WTC11 (cell line): ENCODE measurements at regions not wholly inside any gene's neighbourhood (a gene's known extent, or its start where the extent isn't known, plus 50 kb on each side); places are given as distances from the start of the nearest gene placed in this dataset.

Experiments used
- ATAC-seq: fragments of 200-7000 bp; cut with Tn5 transposase; 2 replicates; pipeline ENCODE4 v1.10.0; 2021; ENCODE audit warnings: mild to moderate bottlenecking, moderate library complexity
- CTCF ChIA-PET: fragments of 300-600 bp; sonication (Branson Sonifier 250); formaldehyde crosslinking; loops from one replicate; lab custom pipeline; 2021; ENCODE audit warnings: antibody characterized with exemption; lab: Charles Lee
- POLR2A ChIA-PET: fragments of 350-600 bp; sonication (Branson Sonifier 250); formaldehyde crosslinking; loops from one replicate; lab custom pipeline; 2021; ENCODE audit warnings: antibody characterized with exemption; lab: Charles Lee
- DNase-seq: peaks from one replicate; pipeline ENCODE4 v3.0.0; 2021; ENCODE audit warnings: low spot score
- H3K27ac Mint-ChIP-seq: 2 replicates; pipeline ENCODE4 v1.8.0; 2021; ENCODE audit warnings: mixed read lengths
- H3K27me3 Mint-ChIP-seq: 2 replicates; pipeline ENCODE4 v1.8.0; 2021; ENCODE audit warnings: low read depth, mild to moderate bottlenecking, moderate library complexity, mixed read lengths
- H3K36me3 Mint-ChIP-seq: 2 replicates; pipeline ENCODE4 v1.8.0; 2021; ENCODE audit warnings: mixed read lengths
- H3K4me1 Mint-ChIP-seq: 2 replicates; pipeline ENCODE4 v1.8.0; 2022; ENCODE audit warnings: mixed read lengths
- H3K4me3 Mint-ChIP-seq: 2 replicates; pipeline ENCODE4 v1.8.0; 2021; ENCODE audit warnings: mild to moderate bottlenecking, moderate library complexity, mixed read lengths
- H3K9me3 Mint-ChIP-seq: 2 replicates; pipeline ENCODE4 v1.8.0; 2021; ENCODE audit warnings: mixed read lengths
- ATF2 ChIP-seq: sonication (generic); formaldehyde crosslinking; IDR thresholded peaks from 2 replicates; pipeline ENCODE4 v1.8.1; 2022; ENCODE audit warnings: low read depth, missing genetic modification reagents, borderline replicate concordance
- CREB1 ChIP-seq: sonication (generic); formaldehyde crosslinking; IDR thresholded peaks from 2 replicates; pipeline ENCODE4 v1.8.0; 2023; ENCODE audit warnings: mild to moderate bottlenecking, missing genetic modification reagents
- CREM ChIP-seq: sonication (generic); formaldehyde crosslinking; IDR thresholded peaks from 2 replicates; pipeline ENCODE4 v1.8.1; 2022; ENCODE audit warnings: mild to moderate bottlenecking, missing genetic modification reagents, moderate library complexity
- ETV6 ChIP-seq: sonication (generic); formaldehyde crosslinking; IDR thresholded peaks from 2 replicates; pipeline ENCODE4 v1.8.1; 2022; ENCODE audit warnings: mild to moderate bottlenecking, missing genetic modification reagents
- NFE2L1 ChIP-seq: sonication (generic); formaldehyde crosslinking; IDR thresholded peaks from 2 replicates; pipeline ENCODE4 v1.8.1; 2023; ENCODE audit warnings: missing genetic modification reagents
- NR2C2 ChIP-seq: sonication (generic); formaldehyde crosslinking; IDR thresholded peaks from 2 replicates; pipeline ENCODE4 v1.8.0; 2022; ENCODE audit warnings: mild to moderate bottlenecking, missing genetic modification reagents
- PRRX2 ChIP-seq: fragments of 250-450 bp; sonication (Bioruptor Pico); IDR thresholded peaks from 2 replicates; pipeline ENCODE4 v1.8.0; 2021; ENCODE audit warnings: mild to moderate bottlenecking
- RORB ChIP-seq: fragments of 250-450 bp; sonication (Bioruptor Pico); IDR thresholded peaks from 2 replicates; pipeline ENCODE4 v1.9.0; 2021; ENCODE audit warnings: mild to moderate bottlenecking
- SMAD3 ChIP-seq: sonication (generic); formaldehyde crosslinking; IDR thresholded peaks from 2 replicates; pipeline ENCODE4 v1.8.0; 2022; ENCODE audit warnings: missing genetic modification reagents, mild to moderate bottlenecking, borderline replicate concordance
- SP1 ChIP-seq: sonication (generic); formaldehyde crosslinking; conservative IDR thresholded peaks from 2 replicates; pipeline ENCODE4 v1.8.1; 2022; ENCODE audit warnings: missing genetic modification reagents
- ZNF138 ChIP-seq: sonication (generic); formaldehyde crosslinking; conservative IDR thresholded peaks from 2 replicates; pipeline ENCODE4 v1.8.1; 2022; ENCODE audit warnings: mild to moderate bottlenecking, moderate library complexity, missing genetic modification reagents
- ZNF281 ChIP-seq: sonication (generic); formaldehyde crosslinking; IDR thresholded peaks from 2 replicates; pipeline ENCODE4 v1.8.0; 2023; ENCODE audit warnings: mild to moderate bottlenecking, missing genetic modification reagents
- ZNF425 ChIP-seq: fragments of 250-450 bp; sonication (Bioruptor Pico); conservative IDR thresholded peaks from 2 replicates; pipeline ENCODE4 v1.9.0; 2021; ENCODE audit warnings: mild to moderate bottlenecking
- TF ChIP-seq, protein P1 (sequence below): sonication (generic); formaldehyde crosslinking; conservative IDR thresholded peaks from 2 replicates; pipeline ENCODE4 v1.8.1; 2023; ENCODE audit warnings: mild to moderate bottlenecking, low read depth, missing genetic modification reagents, moderate library complexity
- TF ChIP-seq, protein P2 (sequence below): sonication (generic); formaldehyde crosslinking; IDR thresholded peaks from 2 replicates; pipeline ENCODE4 v1.8.1; 2023; ENCODE audit warnings: mild to moderate bottlenecking, missing genetic modification reagents
- TF ChIP-seq, protein P3 (sequence below): sonication (generic); formaldehyde crosslinking; IDR thresholded peaks from 2 replicates; pipeline ENCODE4 v1.8.0; 2022; ENCODE audit warnings: mild to moderate bottlenecking, missing genetic modification reagents
- TF ChIP-seq, protein P4 (sequence below): sonication (generic); formaldehyde crosslinking; IDR thresholded peaks from 2 replicates; pipeline ENCODE4 v1.8.1; 2022; ENCODE audit warnings: low read depth, mild to moderate bottlenecking, moderate library complexity, missing genetic modification reagents, borderline replicate concordance

DNA sequence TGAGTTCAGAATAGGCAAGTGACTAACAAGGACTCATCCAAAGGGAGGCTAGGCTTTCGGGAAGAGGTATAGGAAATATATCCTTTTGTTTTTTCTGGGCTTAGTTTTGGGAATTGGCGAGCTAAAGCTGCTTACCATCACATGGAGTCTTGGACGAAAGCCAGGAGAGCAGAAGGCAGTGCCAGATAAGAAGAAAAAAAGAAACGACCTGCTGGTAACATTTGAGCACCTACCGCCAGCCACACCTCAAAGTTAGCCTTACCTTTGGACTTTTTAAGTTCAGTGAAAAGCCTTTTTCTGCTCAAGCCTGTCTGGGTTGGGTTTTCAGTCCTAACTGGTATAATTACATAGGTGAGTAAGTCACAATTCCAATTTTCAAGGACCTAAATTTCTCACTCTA, 85.1 kb upstream of the LCORL start:
- no peak for DNase-seq
- Mint-ChIP-seq H3K27me3 (no peaks in the 10 kb centered on the region), H3K9me3 (no peaks in the 10 kb centered on the region), H3K4me3 (no peak overlapping the region), H3K4me1 (no peaks in the 10 kb centered on the region), H3K27ac (no peak overlapping the region), H3K36me3 (no peaks in the 10 kb centered on the region)
- CTCF ChIA-PET: no interaction called here
- ATAC-seq: no peak
- TF ChIP-seq, protein P1, sequence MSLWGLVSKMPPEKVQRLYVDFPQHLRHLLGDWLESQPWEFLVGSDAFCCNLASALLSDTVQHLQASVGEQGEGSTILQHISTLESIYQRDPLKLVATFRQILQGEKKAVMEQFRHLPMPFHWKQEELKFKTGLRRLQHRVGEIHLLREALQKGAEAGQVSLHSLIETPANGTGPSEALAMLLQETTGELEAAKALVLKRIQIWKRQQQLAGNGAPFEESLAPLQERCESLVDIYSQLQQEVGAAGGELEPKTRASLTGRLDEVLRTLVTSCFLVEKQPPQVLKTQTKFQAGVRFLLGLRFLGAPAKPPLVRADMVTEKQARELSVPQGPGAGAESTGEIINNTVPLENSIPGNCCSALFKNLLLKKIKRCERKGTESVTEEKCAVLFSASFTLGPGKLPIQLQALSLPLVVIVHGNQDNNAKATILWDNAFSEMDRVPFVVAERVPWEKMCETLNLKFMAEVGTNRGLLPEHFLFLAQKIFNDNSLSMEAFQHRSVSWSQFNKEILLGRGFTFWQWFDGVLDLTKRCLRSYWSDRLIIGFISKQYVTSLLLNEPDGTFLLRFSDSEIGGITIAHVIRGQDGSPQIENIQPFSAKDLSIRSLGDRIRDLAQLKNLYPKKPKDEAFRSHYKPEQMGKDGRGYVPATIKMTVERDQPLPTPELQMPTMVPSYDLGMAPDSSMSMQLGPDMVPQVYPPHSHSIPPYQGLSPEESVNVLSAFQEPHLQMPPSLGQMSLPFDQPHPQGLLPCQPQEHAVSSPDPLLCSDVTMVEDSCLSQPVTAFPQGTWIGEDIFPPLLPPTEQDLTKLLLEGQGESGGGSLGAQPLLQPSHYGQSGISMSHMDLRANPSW (CRISPR knock-in tag): no peak
- TF ChIP-seq SP1 (CRISPR knock-in tag) (no peak), NFE2L1 (CRISPR knock-in tag) (no peak), ZNF425 (CRISPR knock-in tag) (no peak), PRRX2 (CRISPR knock-in tag) (no peak), RORB (CRISPR knock-in tag) (no peak), ZNF281 (CRISPR knock-in tag) (no peak), NR2C2 (CRISPR knock-in tag) (no peak)
- TF ChIP-seq, protein P2, sequence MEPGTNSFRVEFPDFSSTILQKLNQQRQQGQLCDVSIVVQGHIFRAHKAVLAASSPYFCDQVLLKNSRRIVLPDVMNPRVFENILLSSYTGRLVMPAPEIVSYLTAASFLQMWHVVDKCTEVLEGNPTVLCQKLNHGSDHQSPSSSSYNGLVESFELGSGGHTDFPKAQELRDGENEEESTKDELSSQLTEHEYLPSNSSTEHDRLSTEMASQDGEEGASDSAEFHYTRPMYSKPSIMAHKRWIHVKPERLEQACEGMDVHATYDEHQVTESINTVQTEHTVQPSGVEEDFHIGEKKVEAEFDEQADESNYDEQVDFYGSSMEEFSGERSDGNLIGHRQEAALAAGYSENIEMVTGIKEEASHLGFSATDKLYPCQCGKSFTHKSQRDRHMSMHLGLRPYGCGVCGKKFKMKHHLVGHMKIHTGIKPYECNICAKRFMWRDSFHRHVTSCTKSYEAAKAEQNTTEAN: no peak
- TF ChIP-seq, protein P3, sequence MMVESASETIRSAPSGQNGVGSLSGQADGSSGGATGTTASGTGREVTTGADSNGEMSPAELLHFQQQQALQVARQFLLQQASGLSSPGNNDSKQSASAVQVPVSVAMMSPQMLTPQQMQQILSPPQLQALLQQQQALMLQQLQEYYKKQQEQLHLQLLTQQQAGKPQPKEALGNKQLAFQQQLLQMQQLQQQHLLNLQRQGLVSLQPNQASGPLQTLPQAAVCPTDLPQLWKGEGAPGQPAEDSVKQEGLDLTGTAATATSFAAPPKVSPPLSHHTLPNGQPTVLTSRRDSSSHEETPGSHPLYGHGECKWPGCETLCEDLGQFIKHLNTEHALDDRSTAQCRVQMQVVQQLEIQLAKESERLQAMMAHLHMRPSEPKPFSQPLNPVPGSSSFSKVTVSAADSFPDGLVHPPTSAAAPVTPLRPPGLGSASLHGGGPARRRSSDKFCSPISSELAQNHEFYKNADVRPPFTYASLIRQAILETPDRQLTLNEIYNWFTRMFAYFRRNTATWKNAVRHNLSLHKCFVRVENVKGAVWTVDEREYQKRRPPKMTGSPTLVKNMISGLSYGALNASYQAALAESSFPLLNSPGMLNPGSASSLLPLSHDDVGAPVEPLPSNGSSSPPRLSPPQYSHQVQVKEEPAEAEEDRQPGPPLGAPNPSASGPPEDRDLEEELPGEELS (CRISPR knock-in tag): no peak
- POLR2A ChIA-PET: no interaction called here

DNA sequence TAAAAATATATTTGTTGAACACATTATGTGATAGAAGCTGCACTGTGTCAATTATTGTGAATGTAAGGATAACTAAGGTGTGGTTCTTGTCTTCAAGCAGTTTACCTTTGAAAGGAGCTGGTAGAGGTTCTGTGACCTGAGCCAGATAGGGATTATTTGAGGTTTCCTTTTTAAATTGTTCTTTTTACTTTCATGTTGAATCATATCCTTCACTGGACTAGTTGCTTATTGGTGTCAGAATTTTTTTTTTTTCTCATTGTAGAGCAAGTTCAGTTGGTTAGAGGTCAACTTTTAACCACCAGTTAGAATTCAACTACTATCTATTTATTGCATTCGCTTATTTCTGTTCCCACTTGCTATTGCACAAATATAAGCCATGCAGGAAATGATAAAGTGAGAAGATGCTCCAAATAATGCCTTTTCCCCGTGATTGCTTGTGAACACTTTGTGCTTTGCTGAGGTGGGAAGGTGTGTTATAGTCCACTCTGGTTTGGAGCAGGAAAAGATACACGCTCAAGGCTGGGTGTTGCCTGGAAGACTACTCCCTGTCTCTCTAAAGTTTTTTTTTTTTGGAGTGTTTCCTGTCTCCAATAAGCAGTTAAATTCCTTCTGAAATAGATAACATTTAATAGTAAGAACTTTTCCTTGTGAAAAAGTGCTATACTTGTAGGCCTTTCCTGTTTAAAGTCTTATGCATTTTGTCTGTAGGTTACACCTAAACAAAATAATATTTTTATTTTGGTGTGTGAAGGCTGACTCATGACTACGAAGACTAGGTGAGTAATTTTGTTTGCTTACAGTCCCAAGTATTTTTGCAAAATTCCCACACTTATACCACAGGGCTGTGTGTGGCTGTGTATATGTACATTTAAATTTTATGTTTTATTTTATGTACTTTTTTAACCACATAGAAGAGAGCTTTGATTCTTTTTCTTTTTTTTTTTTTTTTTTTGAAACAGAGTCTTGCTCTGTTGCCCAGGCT, 83.8 kb upstream of the LCORL start:
- CTCF ChIA-PET: no interaction called here
- no peak for TF ChIP-seq CREB1 (CRISPR knock-in tag)
- no peak for TF ChIP-seq CREM (CRISPR knock-in tag)
- TF ChIP-seq SMAD3 (CRISPR knock-in tag): no peak
- TF ChIP-seq ETV6 (CRISPR knock-in tag): no peak
- no peak for TF ChIP-seq ZNF138 (CRISPR knock-in tag)
- TF ChIP-seq ZNF425 (CRISPR knock-in tag): no peak
- no peak for TF ChIP-seq ATF2 (CRISPR knock-in tag)
- TF ChIP-seq, protein P4, sequence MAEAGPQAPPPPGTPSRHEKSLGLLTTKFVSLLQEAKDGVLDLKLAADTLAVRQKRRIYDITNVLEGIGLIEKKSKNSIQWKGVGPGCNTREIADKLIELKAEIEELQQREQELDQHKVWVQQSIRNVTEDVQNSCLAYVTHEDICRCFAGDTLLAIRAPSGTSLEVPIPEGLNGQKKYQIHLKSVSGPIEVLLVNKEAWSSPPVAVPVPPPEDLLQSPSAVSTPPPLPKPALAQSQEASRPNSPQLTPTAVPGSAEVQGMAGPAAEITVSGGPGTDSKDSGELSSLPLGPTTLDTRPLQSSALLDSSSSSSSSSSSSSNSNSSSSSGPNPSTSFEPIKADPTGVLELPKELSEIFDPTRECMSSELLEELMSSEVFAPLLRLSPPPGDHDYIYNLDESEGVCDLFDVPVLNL (CRISPR knock-in tag): no peak

More for the DNA sequence above, 83.8 kb upstream of the LCORL start:
- POLR2A ChIA-PET: no interaction called here
- no peaks in the 10 kb centered on the region for H3K9me3 Mint-ChIP-seq
- H3K36me3 Mint-ChIP-seq: no peaks in the 10 kb centered on the region
- H3K27ac Mint-ChIP-seq: no peak overlapping the region
- no peak for ATAC-seq
- no peak overlapping the region for H3K4me3 Mint-ChIP-seq
- H3K27me3 Mint-ChIP-seq: no peaks in the 10 kb centered on the region
- no peak for DNase-seq
- H3K4me1 Mint-ChIP-seq: no peaks in the 10 kb centered on the region
